ENCODE measurements at regions not wholly inside any gene's neighbourhood (a gene's known extent, or its start where the extent isn't known, plus 50 kb on each side); places are given as distances from the start of the nearest gene placed in this dataset.

DNA sequence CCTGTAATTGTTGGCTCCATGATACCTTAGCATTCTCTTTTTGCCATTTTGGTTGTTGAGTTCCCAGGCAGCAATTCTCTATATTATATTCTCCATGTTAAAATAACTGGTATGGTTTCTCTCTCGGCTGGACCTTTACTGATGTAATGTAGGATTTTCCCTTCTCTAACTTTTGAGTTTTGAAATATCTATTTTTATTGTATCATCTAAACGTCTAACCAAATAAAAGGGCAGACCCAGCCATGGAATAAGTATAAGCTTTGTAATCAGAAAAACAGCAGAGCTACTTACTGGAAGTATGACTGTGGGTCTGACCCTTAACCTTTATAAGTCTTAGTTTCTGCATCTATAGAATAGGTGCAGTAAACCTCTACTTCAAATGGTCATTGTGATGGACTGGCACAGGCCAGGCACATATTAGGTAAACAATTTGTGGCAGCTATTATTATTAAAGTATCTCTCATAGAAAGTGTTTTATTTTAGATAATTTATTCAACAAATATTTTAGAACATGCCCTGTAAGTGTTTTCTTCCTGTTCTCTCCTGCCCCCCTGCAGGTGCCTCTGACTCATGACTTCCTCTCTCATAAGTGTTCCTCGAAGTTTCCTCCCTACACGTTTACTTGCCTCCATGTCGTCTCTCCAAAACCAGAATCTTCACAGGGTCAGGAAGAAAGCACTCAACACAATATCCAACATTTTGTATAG is 224.9 kb upstream of the FGGY start (continued):
- TF ChIP-seq, protein P1, sequence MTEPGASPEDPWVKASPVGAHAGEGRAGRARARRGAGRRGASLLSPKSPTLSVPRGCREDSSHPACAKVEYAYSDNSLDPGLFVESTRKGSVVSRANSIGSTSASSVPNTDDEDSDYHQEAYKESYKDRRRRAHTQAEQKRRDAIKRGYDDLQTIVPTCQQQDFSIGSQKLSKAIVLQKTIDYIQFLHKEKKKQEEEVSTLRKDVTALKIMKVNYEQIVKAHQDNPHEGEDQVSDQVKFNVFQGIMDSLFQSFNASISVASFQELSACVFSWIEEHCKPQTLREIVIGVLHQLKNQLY (CRISPR knock-in tag; conservative IDR thresholded peaks at IDR 0.05), result no peak
- peak; percentile 66 for TF ChIP-seq FOSL1 (tag; conservative IDR thresholded peaks at IDR 0.05)
- TF ChIP-seq GABPA (tag; conservative IDR thresholded peaks at IDR 0.05; ENCODE audit: low read depth), result peak; percentile 39; the same call in 1 of the 2 replicates
- TF ChIP-seq ZKSCAN1 (IDR thresholded peaks at IDR 0.05; ENCODE audit: low read depth, low read length), result no peak
- TF ChIP-seq RBM25 (IDR thresholded peaks at IDR 0.05; ENCODE audit: low read depth, low read length, severe bottlenecking), result peak; percentile 70
- peak; percentile 66; the same call in 1 of the 2 replicates for TF ChIP-seq SPI1 (IDR thresholded peaks at IDR 0.05; ENCODE audit: borderline replicate concordance, low read depth, low read length)
- TF ChIP-seq, protein P2, sequence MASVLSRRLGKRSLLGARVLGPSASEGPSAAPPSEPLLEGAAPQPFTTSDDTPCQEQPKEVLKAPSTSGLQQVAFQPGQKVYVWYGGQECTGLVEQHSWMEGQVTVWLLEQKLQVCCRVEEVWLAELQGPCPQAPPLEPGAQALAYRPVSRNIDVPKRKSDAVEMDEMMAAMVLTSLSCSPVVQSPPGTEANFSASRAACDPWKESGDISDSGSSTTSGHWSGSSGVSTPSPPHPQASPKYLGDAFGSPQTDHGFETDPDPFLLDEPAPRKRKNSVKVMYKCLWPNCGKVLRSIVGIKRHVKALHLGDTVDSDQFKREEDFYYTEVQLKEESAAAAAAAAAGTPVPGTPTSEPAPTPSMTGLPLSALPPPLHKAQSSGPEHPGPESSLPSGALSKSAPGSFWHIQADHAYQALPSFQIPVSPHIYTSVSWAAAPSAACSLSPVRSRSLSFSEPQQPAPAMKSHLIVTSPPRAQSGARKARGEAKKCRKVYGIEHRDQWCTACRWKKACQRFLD (CRISPR knock-in tag; IDR thresholded peaks at IDR 0.05), result 0 out of 2 replicates have a peak, but pooled peaks have one; percentile 31
- TF ChIP-seq, protein P3, sequence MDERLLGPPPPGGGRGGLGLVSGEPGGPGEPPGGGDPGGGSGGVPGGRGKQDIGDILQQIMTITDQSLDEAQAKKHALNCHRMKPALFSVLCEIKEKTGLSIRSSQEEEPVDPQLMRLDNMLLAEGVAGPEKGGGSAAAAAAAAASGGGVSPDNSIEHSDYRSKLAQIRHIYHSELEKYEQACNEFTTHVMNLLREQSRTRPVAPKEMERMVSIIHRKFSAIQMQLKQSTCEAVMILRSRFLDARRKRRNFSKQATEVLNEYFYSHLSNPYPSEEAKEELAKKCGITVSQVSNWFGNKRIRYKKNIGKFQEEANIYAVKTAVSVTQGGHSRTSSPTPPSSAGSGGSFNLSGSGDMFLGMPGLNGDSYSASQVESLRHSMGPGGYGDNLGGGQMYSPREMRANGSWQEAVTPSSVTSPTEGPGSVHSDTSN (CRISPR knock-in tag; IDR thresholded peaks at IDR 0.05; ENCODE audit: low read depth), result no peak
- TF ChIP-seq, protein P3 (tag; conservative IDR thresholded peaks at IDR 0.05; ENCODE audit: low read depth), result no peak
- no peak for TF ChIP-seq NR2C1 (IDR thresholded peaks at IDR 0.05)
- TF ChIP-seq NR2C1 (tag; IDR thresholded peaks at IDR 0.05), result 0 out of 2 replicates have a peak, but pooled peaks have one; percentile 39
- no peak for TF ChIP-seq PHF8 (IDR thresholded peaks at IDR 0.05; ENCODE audit: borderline replicate concordance, low read length)
- TF ChIP-seq, protein P4, sequence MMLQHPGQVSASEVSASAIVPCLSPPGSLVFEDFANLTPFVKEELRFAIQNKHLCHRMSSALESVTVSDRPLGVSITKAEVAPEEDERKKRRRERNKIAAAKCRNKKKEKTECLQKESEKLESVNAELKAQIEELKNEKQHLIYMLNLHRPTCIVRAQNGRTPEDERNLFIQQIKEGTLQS (IDR thresholded peaks at IDR 0.05), result peak; percentile 30; the same call in 1 of the 2 replicates
- TF ChIP-seq, protein P4 (CRISPR knock-in tag; conservative IDR thresholded peaks at IDR 0.05), result no peak
